Ovary (tissue), 3 donors: ENCODE measurements at regions not wholly inside any gene's neighbourhood (a gene's known extent, or its start where the extent isn't known, plus 50 kb on each side); places are given as distances from the start of the nearest gene placed in this dataset.

ENCODE experiments used
- CTCF ChIP-seq, 3 donors: fragments of 450-650 bp in 2 of 3; fragments of 200-600 bp in 1 of 3; IDR thresholded peaks; one replicate each; pipeline versions ENCODE4 v1.5.1 to v1.8.0; 2016 to 2022; ENCODE audit warnings: antibody characterized with exemption in 3 of 3, mild to moderate bottlenecking in 1 of 3
- EP300 ChIP-seq: sonication (generic); formaldehyde crosslinking; IDR thresholded peaks from one replicate; pipeline ENCODE4 v1.6.1; 2017; ENCODE audit warnings: antibody characterized with exemption
- POLR2A ChIP-seq: fragments of 450-650 bp; IDR thresholded peaks from one replicate; pipeline ENCODE4 v1.6.1; 2017; ENCODE audit warnings: antibody characterized with exemption, mild to moderate bottlenecking, moderate library complexity
- donor health status: DM: no; HTN: no; CAD: no.

- TF ChIP-seq CTCF (IDR thresholded peaks at IDR 0.05) (no peak), POLR2A (no peak), EP300 (no peak)
Observed at GRCh38 chr20:22429175-22430153, 154.9 kb downstream of the FOXA2 start.
